ENCODE measurements at regions not wholly inside any gene's neighbourhood (a gene's known extent, or its start where the extent isn't known, plus 50 kb on each side); places are given as distances from the start of the nearest gene placed in this dataset.
A peak's percentile ranks its signal among the peaks of the same experiment; 100 is the strongest.

GRCh38 chr5:125006011-125006685 lies 259.7 kb upstream of the ZNF608 start (continued):
- no peak for TF ChIP-seq RAD21 (conservative IDR thresholded peaks at IDR 0.05 in 1 of 2, IDR thresholded peaks at IDR 0.05 in 1 of 2)
- TF ChIP-seq EHF (CRISPR knock-in tag; IDR thresholded peaks at IDR 0.05) = no peak
- TF ChIP-seq RNF2 (IDR thresholded peaks at IDR 0.05; ENCODE audit: borderline replicate concordance, low read depth) = no peak

- Histone ChIP-seq H3K4me1 (peaks cover 23% of the 10 kb centered on the region), H3K27ac (no peak overlapping the region), H3K4me2 (no peak overlapping the region), H3K4me3 (no peak overlapping the region), H3K9me3 (no peaks in the 10 kb centered on the region)
- ChIA-PET CTCF (interaction anchor here (0.6 to 1.1 kb wide), 2 partner anchors 15 to 19 kb away, joined by 3 read pairs; no protein-coding TSS in a partner anchor), POLR2A (no interaction called here)
- no peak for ATAC-seq
- no peak for FAIRE-seq
- no peak for DNase-seq (ENCODE audit: low read depth in 1 of 2, low spot score in 1 of 2)
- WGBS (ENCODE audit: missing lambda C conversion rate) = 84% methylated on average over 7 of the region's 7 CpGs
- TF ChIP-seq EHMT2 (IDR thresholded peaks at IDR 0.05; ENCODE audit: low read depth) (no peak), TP53 (CRISPR knock-in tag; IDR thresholded peaks at IDR 0.05) (no peak), MAZ (IDR thresholded peaks at IDR 0.05; ENCODE audit: borderline replicate concordance, low read depth, low read length) (no peak), BCL3 (IDR thresholded peaks at IDR 0.05) (no peak), NPAS2 (CRISPR knock-in tag; IDR thresholded peaks at IDR 0.05; ENCODE audit: borderline replicate concordance) (no peak), KDM5A (IDR thresholded peaks at IDR 0.05) (no peak), PBX3 (IDR thresholded peaks at IDR 0.05) (no peak), JUNB (IDR thresholded peaks at IDR 0.05) (no peak), ZSCAN20 (CRISPR knock-in tag; IDR thresholded peaks at IDR 0.05) (no peak), USF2 (IDR thresholded peaks at IDR 0.05) (no peak), ZFP36 (IDR thresholded peaks at IDR 0.05; ENCODE audit: borderline replicate concordance, partially characterized antibody) (no peak), POLR2A (IDR thresholded peaks at IDR 0.05; ENCODE audit: low read length) (no peak), KDM1A (IDR thresholded peaks at IDR 0.05; ENCODE audit: low read depth) (no peak), POLR2AphosphoS2 (conservative IDR thresholded peaks at IDR 0.05; ENCODE audit: low read length) (no peak), HOXB5 (CRISPR knock-in tag; IDR thresholded peaks at IDR 0.05) (no peak), GATA3 (IDR thresholded peaks at IDR 0.05; ENCODE audit: borderline replicate concordance) (no peak), FOSL2 (IDR thresholded peaks at IDR 0.05) (no peak), FOSL2 (CRISPR knock-in tag; IDR thresholded peaks at IDR 0.05) (no peak)
Measured at GRCh38 chr5:125010356-125010755, 263.9 kb upstream of the ZNF608 start.

- ChIA-PET POLR2A (no interaction called here), CTCF (interaction anchor here (1.1 kb wide), 1 partner anchor 18 kb away, joined by 3 read pairs; no protein-coding TSS in a partner anchor)
- 76% methylated on average over 4 of the region's 5 CpGs for WGBS (ENCODE audit: missing lambda C conversion rate)
- Histone ChIP-seq H3K4me2 (peak overlapping the region; percentile 39), H3K4me3 (no peak overlapping the region), H3K9me3 (no peaks in the 10 kb centered on the region), H3K27ac (no peak overlapping the region), H3K4me1 (peaks cover 23% of the 10 kb centered on the region)
- DNase-seq (ENCODE audit: low read depth in 1 of 2, low spot score in 1 of 2) (no peak), FAIRE-seq (no peak), ATAC-seq (no peak)
- TF ChIP-seq CHD4 (IDR thresholded peaks at IDR 0.05; ENCODE audit: borderline replicate concordance) (no peak), ZSCAN20 (CRISPR knock-in tag; IDR thresholded peaks at IDR 0.05) (no peak), SMC3 (IDR thresholded peaks at IDR 0.05) (no peak), MAZ (IDR thresholded peaks at IDR 0.05; ENCODE audit: borderline replicate concordance, low read depth, low read length) (no peak), FOXS1 (CRISPR knock-in tag; IDR thresholded peaks at IDR 0.05) (no peak), USF2 (IDR thresholded peaks at IDR 0.05) (no peak), TFCP2L1 (CRISPR knock-in tag; IDR thresholded peaks at IDR 0.05) (no peak), HOXA7 (CRISPR knock-in tag; IDR thresholded peaks at IDR 0.05) (no peak)
Measured at GRCh38 chr5:125011014-125011413, 264.6 kb upstream of the ZNF608 start.
